ENCODE measurements at regions not wholly inside any gene's neighbourhood (a gene's known extent, or its start where the extent isn't known, plus 50 kb on each side); places are given as distances from the start of the nearest gene placed in this dataset.

- 19 to 20% methylated on average over 2 of the region's 2 CpGs for WGBS, 2 experiments (ENCODE audit: low coverage in 1 of 2, low lambda C conversion rate in 2 of 2, missing lambda C conversion rate in 2 of 2)
- Histone ChIP-seq H3F3A (ENCODE audit: insufficient read depth) (no peaks in the 10 kb centered on the region), H3K9ac (no peak overlapping the region), H3K79me2 (ENCODE audit: insufficient read depth) (no peaks in the 10 kb centered on the region), H3K9me3 (ENCODE audit: low read depth) (no peaks in the 10 kb centered on the region), H2AFZ (no peak overlapping the region), H3K27ac (no peak overlapping the region), H3K4me1 (ENCODE audit: insufficient read depth) (no peaks in the 10 kb centered on the region), H3K9me2 (ENCODE audit: insufficient read depth) (no peaks in the 10 kb centered on the region), H3K36me3 (ENCODE audit: low read depth) (no peaks in the 10 kb centered on the region), H3K27me3 (replicated peaks; ENCODE audit: insufficient read depth) (no peaks in the 10 kb centered on the region), H3K4me2 (ENCODE audit: unreplicated experiment) (no peak overlapping the region), H4K20me1 (ENCODE audit: insufficient read depth) (no peaks in the 10 kb centered on the region), H3K4me3 (no peak overlapping the region)
- in situ Hi-C loops (cut with MboI), result no loop called here
- DNase-seq, result no peak
- TF ChIP-seq EZH2phosphoT487 (IDR thresholded peaks at IDR 0.05; ENCODE audit: insufficient read depth, low read depth) (no peak), EZH2 (IDR thresholded peaks at IDR 0.05; ENCODE audit: insufficient read depth, poor library complexity, severe bottlenecking) (no peak)
Observed at GRCh38 chr5:147971472-147971871, 65.1 kb upstream of the C5orf46 start.

GRCh38 chr5:147968855-147969254, 62.5 kb upstream of the C5orf46 start:
- no peak for DNase-seq
- Histone ChIP-seq H3K4me3 (no peak overlapping the region), H3K27me3 (replicated peaks; ENCODE audit: insufficient read depth) (no peaks in the 10 kb centered on the region), H3K9ac (no peak overlapping the region), H4K20me1 (ENCODE audit: insufficient read depth) (no peaks in the 10 kb centered on the region), H3K4me2 (ENCODE audit: unreplicated experiment) (no peak overlapping the region), H2AFZ (no peak overlapping the region), H3K27ac (no peak overlapping the region), H3K36me3 (ENCODE audit: low read depth) (no peaks in the 10 kb centered on the region), H3K79me2 (ENCODE audit: insufficient read depth) (no peaks in the 10 kb centered on the region), H3K9me3 (ENCODE audit: low read depth) (no peaks in the 10 kb centered on the region), H3K9me2 (ENCODE audit: insufficient read depth) (no peaks in the 10 kb centered on the region), H3K4me1 (ENCODE audit: insufficient read depth) (no peaks in the 10 kb centered on the region), H3F3A (ENCODE audit: insufficient read depth) (no peaks in the 10 kb centered on the region)
- TF ChIP-seq EZH2 (IDR thresholded peaks at IDR 0.05; ENCODE audit: insufficient read depth, poor library complexity, severe bottlenecking), result no peak
- TF ChIP-seq EZH2phosphoT487 (IDR thresholded peaks at IDR 0.05; ENCODE audit: insufficient read depth, low read depth), result no peak
- in situ Hi-C loops (cut with MboI), result no loop called here
- WGBS, 2 experiments (ENCODE audit: low coverage in 1 of 2, low lambda C conversion rate in 2 of 2, missing lambda C conversion rate in 2 of 2), result 6 to 9% methylated on average over 4 of the region's 4 CpGs

- H2AFZ ChIP-seq, result no peak overlapping the region
- DNase-seq, result no peak
- H3K36me3 ChIP-seq (ENCODE audit: low read depth), result no peaks in the 10 kb centered on the region
- H3K9me3 ChIP-seq (ENCODE audit: low read depth), result no peaks in the 10 kb centered on the region
- H3K9ac ChIP-seq, result no peak overlapping the region
- TF ChIP-seq EZH2 (IDR thresholded peaks at IDR 0.05; ENCODE audit: insufficient read depth, poor library complexity, severe bottlenecking), result no peak
- no peak for TF ChIP-seq EZH2phosphoT487 (IDR thresholded peaks at IDR 0.05; ENCODE audit: insufficient read depth, low read depth)
- H4K20me1 ChIP-seq (ENCODE audit: insufficient read depth), result no peaks in the 10 kb centered on the region
- no peak overlapping the region for H3K4me2 ChIP-seq (ENCODE audit: unreplicated experiment)
- no peak overlapping the region for H3K4me3 ChIP-seq
- WGBS, 2 experiments (ENCODE audit: low coverage in 1 of 2, low lambda C conversion rate in 2 of 2, missing lambda C conversion rate in 2 of 2), result 25% methylated on average over 4 of the region's 4 CpGs
- H3K27me3 ChIP-seq (replicated peaks; ENCODE audit: insufficient read depth), result no peaks in the 10 kb centered on the region
- no peaks in the 10 kb centered on the region for H3K9me2 ChIP-seq (ENCODE audit: insufficient read depth)
- H3K79me2 ChIP-seq (ENCODE audit: insufficient read depth), result no peaks in the 10 kb centered on the region
- no peak overlapping the region for H3K27ac ChIP-seq
- no peaks in the 10 kb centered on the region for H3F3A ChIP-seq (ENCODE audit: insufficient read depth)
- H3K4me1 ChIP-seq (ENCODE audit: insufficient read depth), result no peaks in the 10 kb centered on the region
- in situ Hi-C loops (cut with MboI), result no loop called here
Observed at GRCh38 chr5:147966829-147967228, 60.5 kb upstream of the C5orf46 start.

GRCh38 chr5:147966326-147966725, 60.0 kb upstream of the C5orf46 start:
- Histone ChIP-seq H3K4me2 (ENCODE audit: unreplicated experiment) (no peak overlapping the region), H2AFZ (no peak overlapping the region), H3F3A (ENCODE audit: insufficient read depth) (no peaks in the 10 kb centered on the region), H3K36me3 (ENCODE audit: low read depth) (no peaks in the 10 kb centered on the region), H3K27me3 (replicated peaks; ENCODE audit: insufficient read depth) (no peaks in the 10 kb centered on the region), H3K4me3 (no peak overlapping the region), H3K9ac (no peak overlapping the region), H3K9me3 (ENCODE audit: low read depth) (no peaks in the 10 kb centered on the region), H3K4me1 (ENCODE audit: insufficient read depth) (no peaks in the 10 kb centered on the region), H3K9me2 (ENCODE audit: insufficient read depth) (no peaks in the 10 kb centered on the region), H3K79me2 (ENCODE audit: insufficient read depth) (no peaks in the 10 kb centered on the region), H4K20me1 (ENCODE audit: insufficient read depth) (no peaks in the 10 kb centered on the region), H3K27ac (no peak overlapping the region)
- in situ Hi-C loops (cut with MboI), result no loop called here
- no peak for DNase-seq
- TF ChIP-seq EZH2 (IDR thresholded peaks at IDR 0.05; ENCODE audit: insufficient read depth, poor library complexity, severe bottlenecking) (no peak), EZH2phosphoT487 (IDR thresholded peaks at IDR 0.05; ENCODE audit: insufficient read depth, low read depth) (no peak)
- WGBS, 2 experiments (ENCODE audit: low coverage in 1 of 2, low lambda C conversion rate in 2 of 2, missing lambda C conversion rate in 2 of 2), result 11 to 21% methylated on average over 2 of the region's 2 CpGs

GRCh38 chr5:147965715-147966114, 59.4 kb upstream of the C5orf46 start:
- no peak overlapping the region for H3K27ac ChIP-seq
- no peak overlapping the region for H3K4me2 ChIP-seq (ENCODE audit: unreplicated experiment)
- no peaks in the 10 kb centered on the region for H3K9me2 ChIP-seq (ENCODE audit: insufficient read depth)
- H3K9ac ChIP-seq, result no peak overlapping the region
- H3K36me3 ChIP-seq (ENCODE audit: low read depth), result no peaks in the 10 kb centered on the region
- no peaks in the 10 kb centered on the region for H3K79me2 ChIP-seq (ENCODE audit: insufficient read depth)
- TF ChIP-seq EZH2 (IDR thresholded peaks at IDR 0.05; ENCODE audit: insufficient read depth, poor library complexity, severe bottlenecking) (no peak), EZH2phosphoT487 (IDR thresholded peaks at IDR 0.05; ENCODE audit: insufficient read depth, low read depth) (no peak)
- in situ Hi-C loops (cut with MboI), result no loop called here
- no peaks in the 10 kb centered on the region for H3K4me1 ChIP-seq (ENCODE audit: insufficient read depth)
- no peaks in the 10 kb centered on the region for H3K9me3 ChIP-seq (ENCODE audit: low read depth)
- no peaks in the 10 kb centered on the region for H3F3A ChIP-seq (ENCODE audit: insufficient read depth)
- no peak overlapping the region for H2AFZ ChIP-seq
- no peaks in the 10 kb centered on the region for H3K27me3 ChIP-seq (replicated peaks; ENCODE audit: insufficient read depth)
- no peak overlapping the region for H3K4me3 ChIP-seq
- H4K20me1 ChIP-seq (ENCODE audit: insufficient read depth), result no peaks in the 10 kb centered on the region
- DNase-seq, result no peak
